ENCODE measurements at regions not wholly inside any gene's neighbourhood (a gene's known extent, or its start where the extent isn't known, plus 50 kb on each side); places are given as distances from the start of the nearest gene placed in this dataset.

DNA sequence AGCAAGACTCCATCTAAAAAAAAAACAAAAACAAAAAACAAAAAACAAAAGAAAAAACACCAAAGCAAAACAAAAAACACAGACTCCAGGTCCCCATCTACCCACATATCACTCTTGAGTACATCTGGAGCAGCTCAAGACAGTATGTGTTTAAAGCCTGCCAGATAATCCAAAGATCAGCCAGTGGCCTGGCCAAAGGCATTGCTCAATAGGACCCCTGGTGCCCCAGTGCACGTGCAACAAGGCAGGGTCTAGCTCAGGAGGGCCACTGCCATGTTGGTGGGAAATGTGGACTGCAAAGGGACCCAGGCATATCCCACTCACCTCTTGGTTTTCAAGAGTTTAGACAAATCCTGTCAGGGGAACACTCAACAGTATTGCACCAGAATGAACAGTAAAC, 279.5 kb downstream of the RPLP1 start:
- TF ChIP-seq CTCF (IDR thresholded peaks at IDR 0.05; ENCODE audit: low read length) = no peak
- no peak for TF ChIP-seq EZH2 (optimal IDR thresholded peaks at IDR 0.05; ENCODE audit: low read depth, low read length)

Data from MM.1S (cell line).